DOHH2 (cell line): ENCODE measurements at regions not wholly inside any gene's neighbourhood (a gene's known extent, or its start where the extent isn't known, plus 50 kb on each side); places are given as distances from the start of the nearest gene placed in this dataset.

Experiments used
- H3F3A ChIP-seq: fragments of 200-600 bp; sonication (generic), shearing (Covaris generic); 2 replicates; pipeline ENCODE4 v1.6.0; 2016; ENCODE audit warnings: antibody characterized with exemption, mild to moderate bottlenecking; ENCODE audit not compliant: control insufficient read depth, insufficient read depth
- H3K27ac ChIP-seq: fragments of 200-600 bp; sonication (generic); 2 replicates; pipeline ENCODE4 v1.5.1; 2014; ENCODE audit warnings: low read depth, mild to moderate bottlenecking, low read length, moderate library complexity
- H3K27me3 ChIP-seq: fragments of 200-600 bp; sonication (generic); 2 replicates; pipeline ENCODE4 v1.6.1; 2014; ENCODE audit warnings: mild to moderate bottlenecking, low read length, mixed read lengths; ENCODE audit not compliant: control insufficient read depth
- H3K36me3 ChIP-seq: fragments of 200-600 bp; sonication (generic); 2 replicates; pipeline ENCODE4 v1.6.1; 2014; ENCODE audit warnings: mild to moderate bottlenecking, low read length, moderate library complexity, mixed read lengths; ENCODE audit not compliant: control insufficient read depth
- H3K4me1 ChIP-seq: fragments of 200-600 bp; sonication (generic); 2 replicates; pipeline ENCODE4 v1.6.1; 2014; ENCODE audit warnings: mild to moderate bottlenecking, low read length, mixed read lengths; ENCODE audit not compliant: control insufficient read depth
- H3K4me2 ChIP-seq: fragments of 200-600 bp; sonication (generic); 2 replicates; pipeline ENCODE4 v1.6.0; 2014; ENCODE audit warnings: mild to moderate bottlenecking, low read length, moderate library complexity
- H3K4me3 ChIP-seq: fragments of 200-600 bp; sonication (generic); 2 replicates; pipeline ENCODE4 v1.5.1; 2014; ENCODE audit warnings: mild to moderate bottlenecking, low read length, mixed read lengths
- H3K79me2 ChIP-seq: fragments of 200-600 bp; sonication (generic); 2 replicates; pipeline ENCODE4 v1.6.1; 2014; ENCODE audit warnings: mild to moderate bottlenecking, low read length, mixed read lengths; ENCODE audit not compliant: control insufficient read depth
- H3K9me2 ChIP-seq: fragments of 200-600 bp; sonication (generic); replicated peaks from 2 replicates; pipeline ENCODE4 v1.6.1; 2014; ENCODE audit warnings: mild to moderate bottlenecking, low read length, mixed read lengths; ENCODE audit not compliant: control insufficient read depth
- H3K9me3 ChIP-seq: fragments of 200-600 bp; sonication (generic); 2 replicates; pipeline ENCODE4 v1.6.1; 2014; ENCODE audit warnings: antibody characterized with exemption, low read length, mixed read lengths; ENCODE audit not compliant: control insufficient read depth, insufficient read depth
- H4K20me1 ChIP-seq: fragments of 200-600 bp; sonication (generic); 2 replicates; pipeline ENCODE4 v1.6.0; 2014; ENCODE audit warnings: low read depth, mild to moderate bottlenecking, antibody characterized with exemption, low read length, moderate library complexity; ENCODE audit not compliant: control insufficient read depth, insufficient read depth
- CTCF ChIP-seq: fragments of 200-600 bp; sonication (generic); IDR thresholded peaks from one replicate; pipeline ENCODE4 v1.5.1; 2014; ENCODE audit warnings: antibody characterized with exemption, mild to moderate bottlenecking, low read depth, low read length; ENCODE audit not compliant: poor library complexity, severe bottlenecking
- EZH2phosphoT487 ChIP-seq: fragments of 200-600 bp; sonication (generic); IDR thresholded peaks from 2 replicates; pipeline ENCODE4 v1.6.1; 2017; ENCODE audit warnings: borderline replicate concordance, mild to moderate bottlenecking, antibody characterized with exemption, low read length, moderate library complexity, mixed read lengths

- TF ChIP-seq CTCF, result no peak
- no peak for TF ChIP-seq EZH2phosphoT487
- Histone ChIP-seq H3K79me2 (no peaks in the 10 kb centered on the region), H4K20me1 (no peaks in the 10 kb centered on the region), H3K36me3 (no peaks in the 10 kb centered on the region), H3K9me2 (no peaks in the 10 kb centered on the region), H3K27ac (no peak overlapping the region), H3K4me3 (no peak overlapping the region), H3F3A (no peaks in the 10 kb centered on the region), H3K9me3 (no peaks in the 10 kb centered on the region), H3K4me2 (no peak overlapping the region), H3K27me3 (no peaks in the 10 kb centered on the region), H3K4me1 (no peaks in the 10 kb centered on the region)
Measured at GRCh38 chr7:136370137-136370536, 393.0 kb upstream of the MTPN start.

- H3K27ac ChIP-seq, result no peak overlapping the region
- TF ChIP-seq CTCF (no peak), EZH2phosphoT487 (no peak)
- H3K4me1 ChIP-seq, result no peaks in the 10 kb centered on the region
- no peaks in the 10 kb centered on the region for H3K79me2 ChIP-seq
- no peaks in the 10 kb centered on the region for H3K36me3 ChIP-seq
- H3F3A ChIP-seq, result no peaks in the 10 kb centered on the region
- H3K27me3 ChIP-seq, result no peaks in the 10 kb centered on the region
- no peaks in the 10 kb centered on the region for H3K9me3 ChIP-seq
- no peak overlapping the region for H3K4me2 ChIP-seq
- no peak overlapping the region for H3K4me3 ChIP-seq
- no peaks in the 10 kb centered on the region for H4K20me1 ChIP-seq
- H3K9me2 ChIP-seq, result no peaks in the 10 kb centered on the region
Measured at GRCh38 chr7:136369225-136369624, 392.1 kb upstream of the MTPN start.

GRCh38 chr7:136359333-136359903 is 382.3 kb upstream of the MTPN start:
- H3K9me2 ChIP-seq, result no peaks in the 10 kb centered on the region

More at GRCh38 chr7:136359333-136359903, 382.3 kb upstream of the MTPN start:
- Histone ChIP-seq H3K9me3 (no peaks in the 10 kb centered on the region), H3K4me1 (no peaks in the 10 kb centered on the region), H3K27me3 (no peaks in the 10 kb centered on the region), H3F3A (no peaks in the 10 kb centered on the region), H3K4me3 (no peak overlapping the region), H3K36me3 (0 out of 2 replicates have a peak, but pooled peaks cover 2% of the 10 kb centered on the region), H3K79me2 (no peaks in the 10 kb centered on the region), H3K27ac (no peak overlapping the region), H3K4me2 (no peak overlapping the region), H4K20me1 (no peaks in the 10 kb centered on the region)
- TF ChIP-seq CTCF (no peak), EZH2phosphoT487 (no peak)
